ENCODE measurements at regions not wholly inside any gene's neighbourhood (a gene's known extent, or its start where the extent isn't known, plus 50 kb on each side); places are given as distances from the start of the nearest gene placed in this dataset.

- TF ChIP-seq, protein P1, sequence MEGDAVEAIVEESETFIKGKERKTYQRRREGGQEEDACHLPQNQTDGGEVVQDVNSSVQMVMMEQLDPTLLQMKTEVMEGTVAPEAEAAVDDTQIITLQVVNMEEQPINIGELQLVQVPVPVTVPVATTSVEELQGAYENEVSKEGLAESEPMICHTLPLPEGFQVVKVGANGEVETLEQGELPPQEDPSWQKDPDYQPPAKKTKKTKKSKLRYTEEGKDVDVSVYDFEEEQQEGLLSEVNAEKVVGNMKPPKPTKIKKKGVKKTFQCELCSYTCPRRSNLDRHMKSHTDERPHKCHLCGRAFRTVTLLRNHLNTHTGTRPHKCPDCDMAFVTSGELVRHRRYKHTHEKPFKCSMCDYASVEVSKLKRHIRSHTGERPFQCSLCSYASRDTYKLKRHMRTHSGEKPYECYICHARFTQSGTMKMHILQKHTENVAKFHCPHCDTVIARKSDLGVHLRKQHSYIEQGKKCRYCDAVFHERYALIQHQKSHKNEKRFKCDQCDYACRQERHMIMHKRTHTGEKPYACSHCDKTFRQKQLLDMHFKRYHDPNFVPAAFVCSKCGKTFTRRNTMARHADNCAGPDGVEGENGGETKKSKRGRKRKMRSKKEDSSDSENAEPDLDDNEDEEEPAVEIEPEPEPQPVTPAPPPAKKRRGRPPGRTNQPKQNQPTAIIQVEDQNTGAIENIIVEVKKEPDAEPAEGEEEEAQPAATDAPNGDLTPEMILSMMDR (IDR thresholded peaks at IDR 0.05 in 8 of 11, conservative IDR thresholded peaks at IDR 0.05 in 3 of 11), result no peak
- TF ChIP-seq POLR2AphosphoS5 (IDR thresholded peaks at IDR 0.05) (no peak), POLR2A (IDR thresholded peaks at IDR 0.05) (no peak)
Observed at GRCh38 chr3:117510396-117510795, 800.8 kb downstream of the TUSC7 start.

Data from spleen (tissue), 7 donors.